Muscle layer of colon (tissue), 2 donors: ENCODE measurements at regions not wholly inside any gene's neighbourhood (a gene's known extent, or its start where the extent isn't known, plus 50 kb on each side); places are given as distances from the start of the nearest gene placed in this dataset.

ENCODE experiments used
- H3K27ac ChIP-seq: one replicate; pipeline ENCODE4 v1.7.0; 2013; ENCODE audit warnings: low read depth, mild to moderate bottlenecking, low read length, moderate library complexity
- H3K27me3 ChIP-seq, 2 donors: one replicate each; pipeline ENCODE4 v1.7.0; 2013; ENCODE audit warnings: low read length in 2 of 2, mild to moderate bottlenecking in 2 of 2; ENCODE audit not compliant: insufficient read depth in 2 of 2, control insufficient read depth in 1 of 2
- H3K36me3 ChIP-seq: one replicate; pipeline ENCODE4 v1.7.0; 2013; ENCODE audit warnings: mild to moderate bottlenecking, low read length; ENCODE audit not compliant: insufficient read depth
- H3K4me1 ChIP-seq: one replicate; pipeline ENCODE4 v1.7.0; 2013; ENCODE audit warnings: mild to moderate bottlenecking, low read length; ENCODE audit not compliant: insufficient read depth
- H3K4me3 ChIP-seq, 2 donors: one replicate each; pipeline ENCODE4 v1.7.0; 2013; ENCODE audit warnings: low read length in 2 of 2, low read depth in 1 of 2, mild to moderate bottlenecking in 1 of 2, moderate library complexity in 1 of 2
- H3K9ac ChIP-seq: one replicate; pipeline ENCODE4 v1.7.0; 2013; ENCODE audit warnings: low read length
- H3K9me3 ChIP-seq: one replicate; pipeline ENCODE4 v1.7.0; 2013; ENCODE audit warnings: mild to moderate bottlenecking, low read length
- donor health status: abdominal sarcoma.
- donor health status: Adenocarcinoma of cecum.

DNA sequence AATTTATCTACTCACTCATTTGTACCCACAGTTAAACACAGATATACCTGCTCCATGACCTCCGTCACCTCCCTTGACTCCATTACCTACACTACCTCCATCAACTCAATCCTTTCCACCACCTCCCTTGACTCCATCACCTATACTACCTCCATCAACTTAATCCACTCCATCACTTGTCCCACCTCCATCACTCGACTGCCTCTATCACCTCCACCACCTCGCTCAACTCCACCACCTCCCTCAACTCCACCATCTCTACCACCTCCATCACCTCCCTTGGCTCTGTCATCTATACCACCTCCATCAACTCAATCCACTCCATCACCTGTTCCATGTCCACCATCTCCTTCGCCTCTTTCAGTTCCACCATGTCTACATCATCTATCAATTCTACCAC, 51.3 kb upstream of the WNT7A start:
- H3K27me3 ChIP-seq, result peaks cover 0 to 9% of the 10 kb centered on the region in 2 donors
- H3K9me3 ChIP-seq, result peaks cover 6% of the 10 kb centered on the region
- H3K9ac ChIP-seq, result no peak overlapping the region

More for the DNA sequence above, 51.3 kb upstream of the WNT7A start:
- no peak overlapping the region for H3K4me3 ChIP-seq
- no peaks in the 10 kb centered on the region for H3K4me1 ChIP-seq
- no peak overlapping the region for H3K27ac ChIP-seq
- H3K36me3 ChIP-seq, result no peaks in the 10 kb centered on the region
